Activated T-helper 1 cell treated with Interleukin-2 at 50 U/mL for 16 hours (primary cell): ENCODE measurements at regions not wholly inside any gene's neighbourhood (a gene's known extent, or its start where the extent isn't known, plus 50 kb on each side); places are given as distances from the start of the nearest gene placed in this dataset.

Experiments
- DNase-seq: peaks from one replicate; pipeline ENCODE4 v3.0.0-alpha.2; 2020; ENCODE audit warnings: low read depth

- no peak for DNase-seq
These were observed 202.0 kb downstream of the GLI2 start for GRCh38 chr2:120937686-120938044.

GRCh38 chr2:120938045-120938771 is 202.5 kb downstream of the GLI2 start:
- DNase-seq, result no peak

GRCh38 chr2:120939595-120940318 is 204.1 kb downstream of the GLI2 start:
- no peak for DNase-seq

- DNase-seq, result no peak
These were observed 204.6 kb downstream of the GLI2 start for GRCh38 chr2:120940319-120940696.

GRCh38 chr2:120940726-120941256 is 205.1 kb downstream of the GLI2 start:
- no peak for DNase-seq

GRCh38 chr2:120941571-120942120 is 206.0 kb downstream of the GLI2 start:
- DNase-seq, result no peak

GRCh38 chr2:120942658-120943057 is 207.0 kb downstream of the GLI2 start:
- DNase-seq, result no peak

GRCh38 chr2:120943403-120944034 is 207.9 kb downstream of the GLI2 start:
- no peak for DNase-seq

GRCh38 chr2:120944575-120944974 is 208.9 kb downstream of the GLI2 start:
- no peak for DNase-seq

GRCh38 chr2:120945091-120945490 is 209.4 kb downstream of the GLI2 start:
- no peak for DNase-seq

- DNase-seq, result no peak
These were observed 210.3 kb downstream of the GLI2 start for GRCh38 chr2:120945832-120946499.

- no peak for DNase-seq
These were observed 211.7 kb downstream of the GLI2 start for GRCh38 chr2:120947327-120947726.

GRCh38 chr2:120947982-120948661 is 212.5 kb downstream of the GLI2 start:
- DNase-seq, result no peak

GRCh38 chr2:120948662-120949011 is 213.0 kb downstream of the GLI2 start:
- DNase-seq, result no peak

GRCh38 chr2:120949027-120949956 is 213.6 kb downstream of the GLI2 start:
- DNase-seq, result no peak

- no peak for DNase-seq
These were observed 214.4 kb downstream of the GLI2 start for GRCh38 chr2:120949957-120950590.

- DNase-seq, result no peak
These were observed 216.0 kb downstream of the GLI2 start for GRCh38 chr2:120951693-120952092.

GRCh38 chr2:120952318-120952717 is 216.7 kb downstream of the GLI2 start:
- no peak for DNase-seq

GRCh38 chr2:120953066-120953756 is 217.5 kb downstream of the GLI2 start:
- no peak for DNase-seq
